Loucy (cell line): ENCODE measurements at regions not wholly inside any gene's neighbourhood (a gene's known extent, or its start where the extent isn't known, plus 50 kb on each side); places are given as distances from the start of the nearest gene placed in this dataset.

Experiments used
- CTCF ChIP-seq: fragments of 200-600 bp; sonication (generic); conservative IDR thresholded peaks from 2 replicates; pipeline ENCODE4 v1.5.1; 2014; ENCODE audit warnings: mild to moderate bottlenecking, antibody characterized with exemption, low read length
- EZH2phosphoT487 ChIP-seq: fragments of 200-600 bp; IDR thresholded peaks from 2 replicates; pipeline ENCODE4 v1.6.1; 2018; ENCODE audit warnings: antibody characterized with exemption, mild to moderate bottlenecking, moderate library complexity, borderline replicate concordance

GRCh38 chr9:1222511-1222910 lies 172.4 kb downstream of the DMRT2 start:
- TF ChIP-seq CTCF (no peak), EZH2phosphoT487 (no peak)
